Rectal smooth muscle tissue (tissue), 1 donor: ENCODE measurements at regions not wholly inside any gene's neighbourhood (a gene's known extent, or its start where the extent isn't known, plus 50 kb on each side); places are given as distances from the start of the nearest gene placed in this dataset.

Experiments
- H3K27ac ChIP-seq: one replicate; pipeline ENCODE4 v1.7.0; 2013; ENCODE audit warnings: low read depth, low read length, inconsistent platforms
- H3K27me3 ChIP-seq: one replicate; pipeline ENCODE4 v1.7.0; 2013; ENCODE audit warnings: low read length; ENCODE audit not compliant: control insufficient read depth, insufficient read depth
- H3K36me3 ChIP-seq: one replicate; pipeline ENCODE4 v1.7.0; 2013; ENCODE audit warnings: low read length; ENCODE audit not compliant: control insufficient read depth, insufficient read depth
- H3K4me1 ChIP-seq: one replicate; pipeline ENCODE4 v1.7.0; 2013; ENCODE audit warnings: low read length; ENCODE audit not compliant: control insufficient read depth, insufficient read depth
- H3K4me3 ChIP-seq: one replicate; pipeline ENCODE4 v1.7.0; 2013; ENCODE audit warnings: low read length
- H3K9ac ChIP-seq: one replicate; pipeline ENCODE4 v1.7.0; 2013; ENCODE audit warnings: low read length

- no peak overlapping the region for H3K9ac ChIP-seq
- H3K27me3 ChIP-seq: no peaks in the 10 kb centered on the region
- H3K27ac ChIP-seq: no peak overlapping the region
- H3K4me3 ChIP-seq: no peak overlapping the region
- no peaks in the 10 kb centered on the region for H3K4me1 ChIP-seq
- H3K36me3 ChIP-seq: no peaks in the 10 kb centered on the region
Observed at GRCh38 chr6:5923840-5924239, 82.9 kb downstream of the NRN1 start.

GRCh38 chr6:5922230-5922629 is 84.5 kb downstream of the NRN1 start:
- no peaks in the 10 kb centered on the region for H3K36me3 ChIP-seq
- no peak overlapping the region for H3K27ac ChIP-seq
- H3K27me3 ChIP-seq: no peaks in the 10 kb centered on the region
- no peak overlapping the region for H3K4me3 ChIP-seq
- H3K9ac ChIP-seq: no peak overlapping the region
- no peaks in the 10 kb centered on the region for H3K4me1 ChIP-seq

- no peaks in the 10 kb centered on the region for H3K4me1 ChIP-seq
Observed at GRCh38 chr6:5909721-5910120, 97.0 kb downstream of the NRN1 start.

GRCh38 chr6:5906842-5907241 is 99.9 kb downstream of the NRN1 start:
- Histone ChIP-seq H3K4me3 (no peak overlapping the region), H3K27ac (no peak overlapping the region)

More at GRCh38 chr6:5909721-5910120, 97.0 kb downstream of the NRN1 start:
- Histone ChIP-seq H3K9ac (no peak overlapping the region), H3K36me3 (no peaks in the 10 kb centered on the region), H3K27ac (no peak overlapping the region), H3K4me3 (no peak overlapping the region), H3K27me3 (no peaks in the 10 kb centered on the region)

GRCh38 chr6:5906340-5906670 is 100.4 kb downstream of the NRN1 start:
- Histone ChIP-seq H3K27me3 (no peaks in the 10 kb centered on the region), H3K4me3 (no peak overlapping the region), H3K27ac (no peak overlapping the region), H3K4me1 (no peaks in the 10 kb centered on the region), H3K9ac (no peak overlapping the region), H3K36me3 (no peaks in the 10 kb centered on the region)

More at GRCh38 chr6:5906842-5907241, 99.9 kb downstream of the NRN1 start:
- no peak overlapping the region for H3K9ac ChIP-seq
- no peaks in the 10 kb centered on the region for H3K4me1 ChIP-seq
- H3K36me3 ChIP-seq: no peaks in the 10 kb centered on the region
- no peaks in the 10 kb centered on the region for H3K27me3 ChIP-seq

GRCh38 chr6:5905431-5906339 is 101.0 kb downstream of the NRN1 start:
- Histone ChIP-seq H3K36me3 (no peaks in the 10 kb centered on the region), H3K27ac (peak overlapping the region; percentile 27), H3K4me1 (no peaks in the 10 kb centered on the region), H3K9ac (no peak overlapping the region), H3K27me3 (no peaks in the 10 kb centered on the region), H3K4me3 (no peak overlapping the region)

- Histone ChIP-seq H3K27me3 (no peaks in the 10 kb centered on the region), H3K27ac (no peak overlapping the region), H3K4me3 (no peak overlapping the region)
Observed at GRCh38 chr6:5904532-5904931, 102.2 kb downstream of the NRN1 start.

GRCh38 chr6:5899216-5900045 is 107.3 kb downstream of the NRN1 start:
- Histone ChIP-seq H3K4me1 (no peaks in the 10 kb centered on the region), H3K36me3 (no peaks in the 10 kb centered on the region), H3K9ac (no peak overlapping the region), H3K4me3 (no peak overlapping the region), H3K27me3 (no peaks in the 10 kb centered on the region), H3K27ac (no peak overlapping the region)

More at GRCh38 chr6:5904532-5904931, 102.2 kb downstream of the NRN1 start:
- Histone ChIP-seq H3K36me3 (no peaks in the 10 kb centered on the region), H3K4me1 (no peaks in the 10 kb centered on the region), H3K9ac (no peak overlapping the region)

- Histone ChIP-seq H3K9ac (no peak overlapping the region), H3K4me3 (no peak overlapping the region), H3K27me3 (no peaks in the 10 kb centered on the region), H3K27ac (no peak overlapping the region), H3K36me3 (no peaks in the 10 kb centered on the region), H3K4me1 (no peaks in the 10 kb centered on the region)
Observed at GRCh38 chr6:5898563-5898962, 108.2 kb downstream of the NRN1 start.

GRCh38 chr6:5898102-5898501 is 108.6 kb downstream of the NRN1 start:
- Histone ChIP-seq H3K4me1 (no peaks in the 10 kb centered on the region), H3K27me3 (no peaks in the 10 kb centered on the region), H3K36me3 (no peaks in the 10 kb centered on the region), H3K27ac (no peak overlapping the region), H3K9ac (no peak overlapping the region), H3K4me3 (no peak overlapping the region)

- Histone ChIP-seq H3K4me3 (no peak overlapping the region), H3K27me3 (no peaks in the 10 kb centered on the region), H3K4me1 (no peaks in the 10 kb centered on the region), H3K36me3 (no peaks in the 10 kb centered on the region), H3K27ac (no peak overlapping the region), H3K9ac (no peak overlapping the region)
Observed at GRCh38 chr6:5896476-5897200, 110.1 kb downstream of the NRN1 start.

GRCh38 chr6:5894357-5894756 is 112.4 kb downstream of the NRN1 start:
- Histone ChIP-seq H3K27me3 (no peaks in the 10 kb centered on the region), H3K27ac (no peak overlapping the region), H3K4me1 (no peaks in the 10 kb centered on the region), H3K36me3 (no peaks in the 10 kb centered on the region), H3K9ac (no peak overlapping the region), H3K4me3 (no peak overlapping the region)
